ENCODE measurements at regions not wholly inside any gene's neighbourhood (a gene's known extent, or its start where the extent isn't known, plus 50 kb on each side); places are given as distances from the start of the nearest gene placed in this dataset.

DNA sequence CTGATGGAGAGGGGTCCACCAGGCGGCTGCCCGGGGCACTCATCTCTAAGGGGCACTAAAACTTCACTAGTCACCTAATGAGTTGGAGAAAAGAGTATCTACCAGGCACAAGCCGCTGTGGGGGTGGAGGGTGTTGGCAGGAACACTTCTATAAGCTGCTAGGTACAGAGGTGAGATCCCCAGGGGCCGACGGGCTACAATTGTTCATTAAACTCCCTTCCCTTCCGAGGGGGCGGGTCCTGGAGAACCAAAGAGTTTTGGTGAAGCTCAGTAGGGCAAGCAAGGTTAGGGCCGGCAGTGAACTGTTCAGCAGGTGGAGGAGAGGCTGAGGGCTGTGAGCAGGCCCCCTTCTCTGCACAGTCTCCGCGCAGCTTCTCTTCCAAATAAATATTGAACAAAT, 78.7 kb upstream of the ARAP3 start:
- TF ChIP-seq, protein P1, sequence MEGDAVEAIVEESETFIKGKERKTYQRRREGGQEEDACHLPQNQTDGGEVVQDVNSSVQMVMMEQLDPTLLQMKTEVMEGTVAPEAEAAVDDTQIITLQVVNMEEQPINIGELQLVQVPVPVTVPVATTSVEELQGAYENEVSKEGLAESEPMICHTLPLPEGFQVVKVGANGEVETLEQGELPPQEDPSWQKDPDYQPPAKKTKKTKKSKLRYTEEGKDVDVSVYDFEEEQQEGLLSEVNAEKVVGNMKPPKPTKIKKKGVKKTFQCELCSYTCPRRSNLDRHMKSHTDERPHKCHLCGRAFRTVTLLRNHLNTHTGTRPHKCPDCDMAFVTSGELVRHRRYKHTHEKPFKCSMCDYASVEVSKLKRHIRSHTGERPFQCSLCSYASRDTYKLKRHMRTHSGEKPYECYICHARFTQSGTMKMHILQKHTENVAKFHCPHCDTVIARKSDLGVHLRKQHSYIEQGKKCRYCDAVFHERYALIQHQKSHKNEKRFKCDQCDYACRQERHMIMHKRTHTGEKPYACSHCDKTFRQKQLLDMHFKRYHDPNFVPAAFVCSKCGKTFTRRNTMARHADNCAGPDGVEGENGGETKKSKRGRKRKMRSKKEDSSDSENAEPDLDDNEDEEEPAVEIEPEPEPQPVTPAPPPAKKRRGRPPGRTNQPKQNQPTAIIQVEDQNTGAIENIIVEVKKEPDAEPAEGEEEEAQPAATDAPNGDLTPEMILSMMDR (IDR thresholded peaks at IDR 0.05), result no peak
- TF ChIP-seq EZH2 (IDR thresholded peaks at IDR 0.05; ENCODE audit: borderline replicate concordance, insufficient read depth, low read depth, low read length, poor library complexity, severe bottlenecking), result no peak

All from B cell (primary cell).